ENCODE measurements at regions not wholly inside any gene's neighbourhood (a gene's known extent, or its start where the extent isn't known, plus 50 kb on each side); places are given as distances from the start of the nearest gene placed in this dataset.
"Not testable (repeated sequence)": the region's sequence is repeated elsewhere in the genome, so short reads cannot be mapped to it uniquely, and the experiment has no call there.

DNA sequence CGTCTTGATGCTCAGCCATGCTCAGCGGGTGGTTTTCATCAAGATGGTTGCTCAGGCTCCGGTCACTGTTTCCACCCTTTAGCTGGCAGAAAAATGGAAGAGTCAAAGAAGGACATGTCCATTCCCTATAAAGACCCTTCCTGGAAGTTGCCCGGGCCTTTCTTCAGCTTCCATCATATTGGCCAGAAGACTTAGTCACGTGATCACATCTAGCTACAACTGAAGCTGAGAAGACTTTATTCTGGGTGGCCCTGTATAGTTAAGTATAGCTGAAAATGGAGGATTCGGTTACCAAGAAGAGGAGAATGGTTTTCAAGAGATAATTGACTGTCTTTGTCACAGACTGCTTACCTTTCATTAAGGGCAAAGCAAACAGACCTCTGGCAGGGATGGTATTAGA is 296.7 kb upstream of the CASK start:
- H3K27ac ChIP-seq: no peak overlapping the region
- TF ChIP-seq, protein P1, sequence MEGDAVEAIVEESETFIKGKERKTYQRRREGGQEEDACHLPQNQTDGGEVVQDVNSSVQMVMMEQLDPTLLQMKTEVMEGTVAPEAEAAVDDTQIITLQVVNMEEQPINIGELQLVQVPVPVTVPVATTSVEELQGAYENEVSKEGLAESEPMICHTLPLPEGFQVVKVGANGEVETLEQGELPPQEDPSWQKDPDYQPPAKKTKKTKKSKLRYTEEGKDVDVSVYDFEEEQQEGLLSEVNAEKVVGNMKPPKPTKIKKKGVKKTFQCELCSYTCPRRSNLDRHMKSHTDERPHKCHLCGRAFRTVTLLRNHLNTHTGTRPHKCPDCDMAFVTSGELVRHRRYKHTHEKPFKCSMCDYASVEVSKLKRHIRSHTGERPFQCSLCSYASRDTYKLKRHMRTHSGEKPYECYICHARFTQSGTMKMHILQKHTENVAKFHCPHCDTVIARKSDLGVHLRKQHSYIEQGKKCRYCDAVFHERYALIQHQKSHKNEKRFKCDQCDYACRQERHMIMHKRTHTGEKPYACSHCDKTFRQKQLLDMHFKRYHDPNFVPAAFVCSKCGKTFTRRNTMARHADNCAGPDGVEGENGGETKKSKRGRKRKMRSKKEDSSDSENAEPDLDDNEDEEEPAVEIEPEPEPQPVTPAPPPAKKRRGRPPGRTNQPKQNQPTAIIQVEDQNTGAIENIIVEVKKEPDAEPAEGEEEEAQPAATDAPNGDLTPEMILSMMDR (conservative IDR thresholded peaks at IDR 0.05): no peak

DNA sequence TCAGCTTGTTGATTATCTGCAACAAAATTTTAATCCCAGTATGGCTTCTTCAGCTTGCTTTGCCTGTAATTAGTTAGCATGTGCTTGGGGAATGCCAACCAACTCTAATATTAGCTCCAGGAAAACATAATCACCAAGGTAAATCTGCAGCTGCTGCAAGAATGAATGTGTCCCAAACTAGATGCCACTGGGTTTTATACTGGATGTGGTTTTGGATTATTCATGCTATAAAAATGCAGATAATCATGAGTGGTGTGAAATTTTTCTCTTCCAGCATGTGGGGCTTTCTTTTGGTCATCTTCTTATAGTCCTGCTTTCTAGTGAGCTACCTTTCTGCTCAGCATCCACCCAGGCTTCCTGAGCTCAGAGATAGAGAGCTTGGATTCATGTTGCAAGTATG is 295.9 kb upstream of the CASK start:
- TF ChIP-seq, protein P1 (conservative IDR thresholded peaks at IDR 0.05): no peak
- H3K27ac ChIP-seq: no peak overlapping the region

DNA sequence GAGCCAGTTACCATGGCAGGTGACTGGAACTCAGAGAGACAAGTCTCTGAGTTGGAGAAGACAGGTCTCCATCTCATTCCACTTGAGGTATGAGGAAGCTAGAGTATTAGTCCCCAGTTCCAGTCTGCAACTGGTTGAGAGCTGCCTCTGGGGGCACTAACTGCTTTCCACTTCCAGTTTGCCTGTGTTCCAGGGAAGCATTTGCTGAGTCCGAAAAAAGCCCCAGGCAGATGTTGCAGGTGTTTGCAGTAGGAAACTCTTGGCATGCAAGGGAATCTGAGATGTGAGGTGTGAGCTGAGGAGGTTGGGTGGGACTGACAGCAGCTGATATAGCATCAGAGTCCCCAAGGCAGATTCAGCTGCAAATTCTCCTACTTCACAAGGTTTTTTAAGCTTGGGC is 272.2 kb upstream of the CASK start:
- TF ChIP-seq, protein P1 (conservative IDR thresholded peaks at IDR 0.05): no peak
- no peak overlapping the region for H3K27ac ChIP-seq

DNA sequence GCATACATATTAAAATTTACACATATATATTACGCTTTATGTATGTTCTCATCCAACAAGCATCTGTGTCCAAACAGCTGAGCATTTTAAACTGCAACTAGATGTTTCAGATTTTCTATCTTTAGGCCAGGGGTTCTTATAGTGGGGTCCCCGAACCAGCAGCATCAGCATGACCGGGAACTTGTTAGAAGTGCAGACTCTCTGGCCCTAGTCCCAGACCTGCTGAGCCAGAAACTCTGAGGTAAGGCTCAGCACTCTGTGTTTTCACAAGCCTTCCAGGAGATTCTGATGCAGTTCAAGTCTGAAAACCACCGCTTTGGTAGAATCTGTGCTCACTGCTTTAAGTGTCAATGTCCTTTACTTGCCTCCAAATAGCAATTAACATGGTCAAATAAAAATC is 266.2 kb upstream of the CASK start:
- no peak overlapping the region for H3K27ac ChIP-seq
- TF ChIP-seq, protein P1 (conservative IDR thresholded peaks at IDR 0.05): no peak

DNA sequence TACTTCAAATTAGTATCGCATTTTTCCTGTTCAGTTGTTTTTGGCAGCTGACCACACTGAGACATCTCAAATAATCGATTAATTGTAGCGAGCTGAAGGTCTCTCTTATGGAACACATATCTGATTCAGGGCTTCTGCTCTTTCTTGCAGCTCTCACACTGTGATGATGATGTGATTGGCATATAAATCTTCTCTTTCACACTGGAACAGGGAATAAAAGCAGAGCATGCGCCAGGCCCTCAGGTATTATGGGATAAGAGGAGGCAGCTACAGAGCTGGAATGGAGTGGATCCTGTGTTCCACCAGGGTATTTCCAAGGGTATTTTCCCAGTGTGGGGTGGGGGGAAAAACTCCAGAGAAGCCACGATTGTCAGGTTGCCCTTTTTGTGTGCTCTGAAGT is 265.4 kb upstream of the CASK start:
- TF ChIP-seq, protein P1 (conservative IDR thresholded peaks at IDR 0.05): no peak
- no peak overlapping the region for H3K27ac ChIP-seq

DNA sequence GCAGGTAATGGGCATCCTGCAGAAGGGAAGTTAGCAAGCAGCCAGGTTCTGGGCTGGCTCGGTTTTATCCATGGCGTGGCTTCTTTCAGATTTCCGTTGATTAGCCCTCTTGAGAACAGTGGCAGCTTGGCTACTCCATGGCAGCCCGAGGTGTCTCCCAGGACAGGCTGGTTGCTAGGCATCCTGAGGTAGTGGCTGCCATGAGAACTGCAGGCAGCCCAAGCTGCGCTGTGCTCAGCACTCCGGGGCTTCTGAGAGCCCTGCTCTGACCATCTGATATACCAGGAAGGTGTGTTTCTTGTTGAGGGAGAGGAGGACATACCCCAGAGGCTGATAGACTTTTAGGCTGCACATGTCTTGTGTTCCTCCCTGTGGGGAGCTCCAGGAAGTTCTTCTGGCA is 253.4 kb upstream of the CASK start:
- TF ChIP-seq, protein P1 (conservative IDR thresholded peaks at IDR 0.05): no peak
- H3K27ac ChIP-seq: no peak overlapping the region

DNA sequence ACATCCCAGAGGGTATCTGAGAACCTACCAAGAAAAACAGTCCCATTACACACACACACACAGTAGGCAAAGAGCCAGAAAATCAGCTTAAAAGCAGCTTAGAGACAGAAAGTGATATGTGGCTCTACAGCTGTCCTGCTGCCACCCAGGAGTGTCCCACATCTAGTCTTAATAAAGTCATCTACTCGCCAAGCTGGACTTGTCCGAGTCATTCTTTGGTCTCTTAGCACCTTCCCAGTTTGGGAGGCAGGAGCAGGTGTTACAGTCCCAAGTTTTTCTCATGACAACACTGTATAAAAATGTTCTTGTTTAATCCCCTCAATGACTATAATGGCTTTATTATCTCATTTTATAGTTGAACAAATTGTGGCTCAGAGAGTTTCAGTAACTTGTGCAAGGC is 252.5 kb upstream of the CASK start:
- TF ChIP-seq, protein P1 (conservative IDR thresholded peaks at IDR 0.05): no peak
- H3K27ac ChIP-seq: no peak overlapping the region

DNA sequence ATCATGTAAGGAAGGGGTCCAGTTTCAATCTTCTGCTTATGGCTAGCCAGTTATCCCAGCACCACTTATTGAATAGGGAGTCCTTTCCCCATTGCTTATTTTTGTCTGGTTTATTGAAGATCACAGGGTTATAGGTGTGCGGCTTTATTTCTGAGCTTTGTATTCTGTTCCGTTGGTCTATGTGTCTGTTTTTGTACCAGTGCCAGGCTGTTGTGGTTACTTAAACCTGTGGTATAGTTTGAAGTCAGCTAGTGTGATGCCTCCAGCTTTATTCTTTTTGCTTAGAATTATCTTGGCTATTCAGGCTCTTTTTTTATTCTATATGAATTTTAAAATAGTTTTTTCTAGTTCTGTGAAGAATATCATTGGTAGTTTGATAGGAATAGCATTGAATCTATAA is 234.6 kb upstream of the CASK start:
- not testable (repeated sequence) for H3K27ac ChIP-seq
